Karpas-422 (cell line): ENCODE measurements at regions not wholly inside any gene's neighbourhood (a gene's known extent, or its start where the extent isn't known, plus 50 kb on each side); places are given as distances from the start of the nearest gene placed in this dataset.

ENCODE experiments used
- DNase-seq: peaks from one replicate; pipeline ENCODE4 v3.0.0-alpha.2; 2015
- H2AFZ ChIP-seq: fragments of 200-600 bp; sonication (generic); 2 replicates; pipeline ENCODE4 v1.6.1; 2014; ENCODE audit warnings: antibody characterized with exemption, low read length, mixed read lengths
- H3K27ac ChIP-seq: fragments of 200-600 bp; sonication (generic); 2 replicates; pipeline ENCODE4 v1.5.1; 2014; ENCODE audit warnings: mild to moderate bottlenecking, low read length, moderate library complexity
- H3K27me3 ChIP-seq: fragments of 200-600 bp; sonication (generic); 2 replicates; pipeline ENCODE4 v1.6.1; 2014; ENCODE audit warnings: low read length, mixed read lengths
- H3K36me3 ChIP-seq: fragments of 200-600 bp; sonication (generic); 2 replicates; pipeline ENCODE4 v1.6.1; 2014; ENCODE audit warnings: low read length, mixed read lengths; ENCODE audit not compliant: insufficient read depth
- H3K4me1 ChIP-seq: fragments of 200-600 bp; sonication (generic); 2 replicates; pipeline ENCODE4 v1.6.1; 2014; ENCODE audit warnings: mild to moderate bottlenecking, low read length, mixed read lengths
- H3K4me2 ChIP-seq: fragments of 200-600 bp; sonication (generic); 2 replicates; pipeline ENCODE4 v1.6.1; 2014; ENCODE audit warnings: low read length, low read depth, mild to moderate bottlenecking; ENCODE audit not compliant: poor library complexity, severe bottlenecking
- H3K4me3 ChIP-seq: fragments of 200-600 bp; sonication (generic); 2 replicates; pipeline ENCODE4 v1.5.1; 2014; ENCODE audit warnings: mild to moderate bottlenecking, antibody characterized with exemption, low read length, mixed read lengths
- H3K79me2 ChIP-seq: fragments of 200-600 bp; sonication (generic); 2 replicates; pipeline ENCODE4 v1.6.1; 2014; ENCODE audit warnings: mild to moderate bottlenecking, low read length, mixed read lengths
- H3K9ac ChIP-seq: fragments of 200-600 bp; sonication (generic); 2 replicates; pipeline ENCODE4 v1.6.0; 2014; ENCODE audit warnings: low read length
- H3K9me2 ChIP-seq: fragments of 200-600 bp; sonication (generic), shearing (Covaris generic); replicated peaks from 2 replicates; pipeline ENCODE4 v1.6.0; 2014; ENCODE audit warnings: mild to moderate bottlenecking, low read length, moderate library complexity; ENCODE audit not compliant: insufficient read depth
- H3K9me3 ChIP-seq: fragments of 300-700, 200-600 bp; sonication (generic); 2 replicates; pipeline ENCODE4 v1.6.1; 2014; ENCODE audit warnings: low read length, mixed read lengths
- H4K20me1 ChIP-seq: fragments of 200-600 bp; sonication (generic); 2 replicates; pipeline ENCODE4 v1.6.1; 2014; ENCODE audit warnings: mild to moderate bottlenecking, antibody characterized with exemption, low read length, low read depth; ENCODE audit not compliant: insufficient read depth

DNA sequence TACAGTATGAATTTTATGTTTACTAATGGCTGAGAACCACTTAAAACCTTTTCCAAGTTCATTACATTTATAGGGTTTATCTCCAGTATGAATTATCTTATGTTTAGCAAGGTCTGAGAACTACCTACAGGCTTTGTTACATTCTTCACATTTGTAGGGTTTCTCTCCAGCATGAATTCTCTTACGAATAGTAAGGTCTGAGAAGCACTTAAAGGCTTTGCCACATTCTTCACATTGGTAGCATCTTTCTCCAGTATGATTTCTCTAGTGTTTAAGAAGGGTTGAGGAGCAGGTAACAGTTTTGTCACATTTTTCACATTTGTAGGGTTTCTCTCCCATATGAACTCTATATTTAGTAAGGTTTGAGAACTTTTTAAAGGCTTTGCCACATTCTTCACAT lies 1127.4 kb downstream of the EFNA5 start:
- Histone ChIP-seq H2AFZ (no peak overlapping the region), H3K27me3 (no peaks in the 10 kb centered on the region), H3K4me1 (no peaks in the 10 kb centered on the region), H3K36me3 (no peaks in the 10 kb centered on the region), H3K27ac (no peak overlapping the region), H3K9me3 (peaks cover 53% of the 10 kb centered on the region), H3K9ac (no peak overlapping the region), H3K4me2 (no peak overlapping the region), H3K9me2 (no peaks in the 10 kb centered on the region), H3K79me2 (no peaks in the 10 kb centered on the region), H3K4me3 (no peak overlapping the region), H4K20me1 (no peaks in the 10 kb centered on the region)
- DNase-seq = no peak

DNA sequence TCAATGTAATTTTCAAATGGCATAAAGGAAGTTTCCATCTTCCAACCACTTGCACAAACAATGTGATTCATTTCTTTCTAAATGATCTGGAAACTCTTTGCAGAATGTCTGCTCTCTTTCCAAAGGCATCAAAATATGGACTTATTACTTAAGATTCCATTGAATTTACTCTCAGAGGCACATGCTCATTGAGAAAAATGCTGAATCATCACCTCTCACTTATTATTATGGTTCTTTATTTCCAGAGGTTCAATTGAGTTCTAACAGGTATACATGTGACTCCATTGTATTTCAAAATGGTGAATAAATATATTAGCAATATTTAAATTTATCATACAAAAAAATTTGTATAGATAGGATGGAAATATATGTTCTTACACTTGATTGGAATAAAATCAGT lies 1140.6 kb downstream of the EFNA5 start:
- Histone ChIP-seq H4K20me1 (no peaks in the 10 kb centered on the region), H3K9me3 (peaks cover 33% of the 10 kb centered on the region), H2AFZ (no peak overlapping the region), H3K9ac (no peak overlapping the region), H3K79me2 (no peaks in the 10 kb centered on the region), H3K27ac (no peak overlapping the region), H3K36me3 (no peaks in the 10 kb centered on the region), H3K4me2 (no peak overlapping the region), H3K4me3 (no peak overlapping the region), H3K9me2 (no peaks in the 10 kb centered on the region), H3K4me1 (no peaks in the 10 kb centered on the region), H3K27me3 (no peaks in the 10 kb centered on the region)
- DNase-seq = no peak

DNA sequence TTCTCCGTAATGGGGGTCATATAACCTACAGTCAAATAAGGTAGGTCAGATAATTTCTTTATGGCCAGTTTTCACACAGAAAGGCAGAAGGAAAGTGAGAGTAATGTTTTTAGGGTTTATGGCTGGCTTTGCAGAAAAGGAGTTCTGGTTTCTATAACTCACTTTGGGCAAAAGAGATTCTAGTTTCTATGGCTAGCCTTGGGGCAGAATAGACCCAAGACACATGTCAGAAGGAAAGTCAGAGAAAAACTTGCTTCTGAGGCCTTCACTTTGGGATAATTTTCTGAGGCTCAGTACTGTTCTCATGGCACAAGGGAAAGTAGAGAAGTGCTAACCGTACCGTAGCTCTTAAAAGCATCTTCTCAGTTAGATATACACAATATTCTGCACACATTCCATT lies 1145.3 kb downstream of the EFNA5 start:
- Histone ChIP-seq H3K9ac (no peak overlapping the region), H3K27ac (no peak overlapping the region), H4K20me1 (no peaks in the 10 kb centered on the region), H3K36me3 (no peaks in the 10 kb centered on the region), H3K4me1 (no peaks in the 10 kb centered on the region), H3K4me2 (no peak overlapping the region), H3K9me2 (no peaks in the 10 kb centered on the region), H3K27me3 (no peaks in the 10 kb centered on the region), H3K4me3 (no peak overlapping the region), H3K9me3 (peaks cover 38% of the 10 kb centered on the region), H3K79me2 (no peaks in the 10 kb centered on the region), H2AFZ (no peak overlapping the region)
- no peak for DNase-seq

DNA sequence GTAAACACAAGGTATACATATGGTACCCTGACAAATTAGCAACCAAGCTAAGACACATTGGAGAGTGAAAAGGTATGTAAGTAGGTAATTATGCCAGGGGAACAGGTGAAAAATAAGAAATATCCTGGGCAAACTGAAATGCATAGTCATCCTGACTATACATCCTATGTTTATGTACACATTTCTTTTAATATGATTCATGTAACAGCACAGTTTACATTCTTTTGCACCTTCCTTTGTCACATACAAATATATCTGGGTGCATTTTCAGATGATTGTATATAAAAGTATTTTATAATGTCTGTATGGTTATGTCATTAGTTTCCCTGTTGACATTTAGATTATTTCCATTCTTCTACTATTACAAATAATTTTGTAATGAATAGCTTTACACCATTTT lies 1146.9 kb downstream of the EFNA5 start:
- no peak overlapping the region for H3K4me3 ChIP-seq
- no peaks in the 10 kb centered on the region for H4K20me1 ChIP-seq
- H3K27me3 ChIP-seq = no peaks in the 10 kb centered on the region
- no peaks in the 10 kb centered on the region for H3K79me2 ChIP-seq
- H3K9me2 ChIP-seq = no peaks in the 10 kb centered on the region
- H2AFZ ChIP-seq = no peak overlapping the region
- no peak for DNase-seq
- no peak overlapping the region for H3K9ac ChIP-seq
- no peak overlapping the region for H3K27ac ChIP-seq
- H3K4me1 ChIP-seq = no peaks in the 10 kb centered on the region
- H3K9me3 ChIP-seq = peaks cover 26% of the 10 kb centered on the region
- no peaks in the 10 kb centered on the region for H3K36me3 ChIP-seq
- no peak overlapping the region for H3K4me2 ChIP-seq

DNA sequence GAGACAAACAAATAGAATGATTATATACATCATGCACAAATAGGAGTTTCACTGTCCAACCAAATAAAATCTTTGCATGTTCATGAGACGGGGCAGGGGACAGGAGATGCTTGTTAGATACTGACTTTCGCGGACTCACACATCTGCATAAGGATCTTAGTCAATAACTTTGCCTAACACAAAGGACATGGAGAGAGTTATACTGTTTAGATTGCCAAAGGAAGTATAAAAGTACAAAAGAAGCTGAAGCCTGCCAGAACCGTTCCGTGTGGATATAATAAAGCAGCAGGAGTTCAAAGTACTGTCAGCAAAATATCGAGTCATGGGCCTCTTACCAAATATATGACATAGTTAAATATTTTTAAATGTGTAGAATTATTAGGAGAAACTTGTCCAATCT lies 1148.4 kb downstream of the EFNA5 start:
- Histone ChIP-seq H3K4me1 (no peaks in the 10 kb centered on the region), H3K27ac (no peak overlapping the region), H3K9ac (no peak overlapping the region), H3K4me2 (no peak overlapping the region), H4K20me1 (no peaks in the 10 kb centered on the region), H3K9me3 (peaks cover 18% of the 10 kb centered on the region), H2AFZ (no peak overlapping the region), H3K9me2 (no peaks in the 10 kb centered on the region), H3K36me3 (no peaks in the 10 kb centered on the region), H3K79me2 (no peaks in the 10 kb centered on the region), H3K27me3 (no peaks in the 10 kb centered on the region), H3K4me3 (no peak overlapping the region)
- no peak for DNase-seq

DNA sequence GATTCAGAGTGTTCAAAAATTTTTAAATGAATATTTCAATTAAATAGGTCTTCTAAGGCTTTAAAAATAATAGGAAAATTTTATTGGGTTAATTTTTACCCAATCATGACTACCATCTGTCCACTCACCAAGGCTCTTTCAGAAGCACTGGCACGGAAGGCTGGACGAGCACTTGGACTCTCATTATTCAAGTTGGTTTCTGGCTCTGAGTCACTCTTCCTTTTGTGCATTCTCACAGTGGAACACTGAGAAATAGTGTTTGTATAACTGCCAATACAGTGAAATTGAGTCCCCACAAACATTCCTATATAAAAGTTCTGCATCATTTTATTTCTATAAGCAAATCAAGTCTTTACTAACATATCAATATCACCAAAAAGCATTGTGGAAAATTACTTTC lies 1149.0 kb downstream of the EFNA5 start:
- Histone ChIP-seq H3K79me2 (no peaks in the 10 kb centered on the region), H3K4me1 (no peaks in the 10 kb centered on the region), H4K20me1 (no peaks in the 10 kb centered on the region), H3K36me3 (no peaks in the 10 kb centered on the region), H3K9me2 (no peaks in the 10 kb centered on the region), H3K4me2 (no peak overlapping the region), H3K27me3 (no peaks in the 10 kb centered on the region), H3K9ac (no peak overlapping the region), H3K9me3 (peaks cover 18% of the 10 kb centered on the region), H2AFZ (no peak overlapping the region), H3K4me3 (no peak overlapping the region), H3K27ac (no peak overlapping the region)
- DNase-seq = no peak

DNA sequence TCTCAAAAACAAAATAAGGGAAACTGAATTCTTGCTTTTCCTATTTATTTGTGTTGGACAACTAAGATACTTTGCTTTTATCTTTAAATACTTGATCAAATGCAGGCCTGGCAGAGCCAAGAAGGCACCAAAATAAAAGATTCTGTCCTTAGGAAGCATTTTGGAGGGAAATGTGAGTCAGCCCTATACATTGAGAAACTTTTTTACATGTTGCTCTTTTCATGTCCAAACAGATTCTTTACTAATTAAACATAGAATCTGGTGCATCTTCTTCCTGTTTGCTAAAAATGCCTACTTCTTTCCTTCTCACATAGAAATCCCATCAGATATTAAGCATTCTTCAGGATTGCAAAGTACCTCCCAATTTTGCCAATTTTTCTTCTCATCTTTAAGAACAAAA lies 1160.4 kb downstream of the EFNA5 start:
- Histone ChIP-seq H3K4me3 (no peak overlapping the region), H3K27me3 (no peaks in the 10 kb centered on the region), H3K9me3 (peaks cover 32% of the 10 kb centered on the region), H3K4me2 (no peak overlapping the region), H3K36me3 (no peaks in the 10 kb centered on the region), H4K20me1 (no peaks in the 10 kb centered on the region), H2AFZ (no peak overlapping the region), H3K79me2 (no peaks in the 10 kb centered on the region), H3K27ac (no peak overlapping the region), H3K9me2 (no peaks in the 10 kb centered on the region), H3K9ac (no peak overlapping the region), H3K4me1 (no peaks in the 10 kb centered on the region)
- DNase-seq = no peak

DNA sequence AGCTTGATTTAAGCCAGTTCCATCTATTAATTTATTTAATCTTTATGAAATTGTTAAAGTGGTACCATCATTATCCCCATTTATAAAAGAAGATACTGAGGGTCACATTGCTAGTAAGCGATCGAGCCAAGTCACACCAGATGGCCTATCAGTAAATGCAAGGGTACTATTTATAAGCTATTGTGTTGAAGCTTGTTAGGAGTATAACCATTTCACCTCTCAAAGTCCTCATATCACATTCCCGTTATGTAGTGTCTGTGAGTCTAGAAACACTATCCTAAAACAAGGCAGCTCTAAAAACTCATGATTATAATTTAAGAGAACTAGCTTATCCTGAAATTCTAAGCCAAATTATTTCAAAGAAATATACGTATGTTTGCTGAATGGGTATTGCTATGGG lies 1161.8 kb downstream of the EFNA5 start:
- H3K9me3 ChIP-seq = peaks cover 33% of the 10 kb centered on the region
- H4K20me1 ChIP-seq = no peaks in the 10 kb centered on the region
- no peak overlapping the region for H3K4me2 ChIP-seq
- no peak overlapping the region for H3K27ac ChIP-seq
- H3K4me3 ChIP-seq = no peak overlapping the region
- H3K27me3 ChIP-seq = no peaks in the 10 kb centered on the region
- H3K9ac ChIP-seq = no peak overlapping the region
- no peaks in the 10 kb centered on the region for H3K9me2 ChIP-seq
- H3K36me3 ChIP-seq = no peaks in the 10 kb centered on the region
- H3K79me2 ChIP-seq = no peaks in the 10 kb centered on the region
- no peaks in the 10 kb centered on the region for H3K4me1 ChIP-seq
- DNase-seq = no peak
- no peak overlapping the region for H2AFZ ChIP-seq

DNA sequence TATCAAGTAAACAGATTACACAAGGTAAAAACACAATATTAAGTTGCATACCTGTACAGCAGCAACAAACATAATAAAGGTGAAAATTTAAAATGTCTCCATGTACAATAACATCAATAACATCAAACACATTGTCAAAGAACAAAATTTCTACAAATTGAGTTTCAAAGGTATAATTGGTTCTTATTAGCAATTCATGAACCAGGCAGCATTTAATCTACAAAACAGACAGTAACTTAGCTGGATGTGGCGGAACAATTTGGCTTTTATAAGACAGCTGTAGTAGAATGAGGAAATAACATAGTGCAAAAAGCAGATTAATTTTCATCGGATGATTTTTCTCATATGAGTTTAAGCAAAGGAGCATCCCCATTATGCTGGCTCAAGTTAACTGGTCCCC lies 1176.8 kb downstream of the EFNA5 start:
- H2AFZ ChIP-seq = no peak overlapping the region
- H3K4me2 ChIP-seq = no peak overlapping the region
- no peaks in the 10 kb centered on the region for H3K9me2 ChIP-seq
- no peak overlapping the region for H3K4me3 ChIP-seq
- H4K20me1 ChIP-seq = no peaks in the 10 kb centered on the region
- H3K27ac ChIP-seq = no peak overlapping the region
- H3K36me3 ChIP-seq = no peaks in the 10 kb centered on the region
- peaks cover 19% of the 10 kb centered on the region; the same call in 1 of the 2 replicates for H3K9me3 ChIP-seq
- no peaks in the 10 kb centered on the region for H3K27me3 ChIP-seq
- DNase-seq = no peak
- no peak overlapping the region for H3K9ac ChIP-seq
- no peaks in the 10 kb centered on the region for H3K79me2 ChIP-seq
- no peaks in the 10 kb centered on the region for H3K4me1 ChIP-seq
